HepG2 (cell line): ENCODE measurements at regions not wholly inside any gene's neighbourhood (a gene's known extent, or its start where the extent isn't known, plus 50 kb on each side); places are given as distances from the start of the nearest gene placed in this dataset.

Source experiments
- ATAC-seq: fragments of 200-7000 bp; cut with Tn5 transposase; 3 replicates; pipeline ENCODE4 v1.9.1; 2020; ENCODE audit warnings: mild to moderate bottlenecking, moderate library complexity
- BruUV-seq: library from RNA; stranded (reverse); fragments of 400-500 nt; replicated peaks from 2 replicates; lab custom pipeline; 2021; lab: Mats Ljungman, UMichigan
- CTCF ChIA-PET: fragments of 300-600 bp; formaldehyde crosslinking; extraction: SDS; loops from one replicate; lab custom pipeline; 2021; ENCODE audit warnings: low total read pairs, inconsistent platforms, low intra/inter-chr PET ratio; lab: Yijun Ruan, JAX
- POLR2A ChIA-PET: fragments of 350-600 bp; sonication (Branson Sonifier 250); formaldehyde crosslinking; loops from one replicate; lab custom pipeline; 2020; ENCODE audit warnings: antibody characterized with exemption, inconsistent platforms; lab: Yijun Ruan, JAX
- DNase-seq: peaks from one replicate; pipeline ENCODE4 v3.0.0-alpha.2; 2015; ENCODE audit warnings: low spot score
- FAIRE-seq: peaks from 3 replicates; lab custom pipeline; 2011; peaks lifted over from hg19 to GRCh38; lab: Jason Lieb, UNC
- H2AFZ ChIP-seq: one replicate; pipeline ENCODE4 v1.6.1; 2011; ENCODE audit warnings: low read length, inconsistent platforms
- H3K27ac ChIP-seq: fragments of 300-600 bp; 3 replicates; pipeline ENCODE4 v1.8.0; 2011; ENCODE audit warnings: mixed run types, mild to moderate bottlenecking, mixed read lengths, low read length, inconsistent platforms; ENCODE audit not compliant: insufficient read depth; ENCODE audit errors: extremely low read length
- H3K27me3 ChIP-seq, 2 experiments: fragments of 200-600 bp in 1 of 2; 2 replicates in 1 of 2; 3 replicates in 1 of 2; pipeline versions ENCODE4 v1.6.0 to v1.8.0; 2011; ENCODE audit warnings: low read length in 2 of 2, mild to moderate bottlenecking in 2 of 2, moderate library complexity in 2 of 2, inconsistent platforms in 1 of 2; ENCODE audit not compliant: insufficient read depth in 2 of 2, control insufficient read depth in 1 of 2
- H3K36me3 ChIP-seq, 2 experiments: fragments of 200-600 bp in 1 of 2; replicated peaks in 1 of 2; 2 replicates in 1 of 2; 3 replicates in 1 of 2; pipeline versions ENCODE4 v1.5.1 to v1.8.0; 2011; ENCODE audit warnings: low read length in 2 of 2, inconsistent platforms in 1 of 2; ENCODE audit not compliant: insufficient read depth in 2 of 2, control insufficient read depth in 1 of 2
- H3K4me1 ChIP-seq: 2 replicates; pipeline ENCODE4 v1.5.1; 2012; ENCODE audit warnings: low read length, inconsistent platforms; ENCODE audit not compliant: insufficient read depth
- H3K4me2 ChIP-seq: 2 replicates; pipeline ENCODE4 v1.6.0; 2011; ENCODE audit warnings: low read depth, low read length, inconsistent platforms
- H3K4me3 ChIP-seq, 3 experiments: fragments of 200-600 bp in 1 of 3; sonication (generic), shearing (Covaris generic) in 1 of 3; replicated peaks in 1 of 3; 2 replicates each; pipeline ENCODE4 v1.5.1; 2011 to 2016; ENCODE audit warnings: low read length in 3 of 3, inconsistent platforms in 2 of 3, low read depth in 2 of 3, mild to moderate bottlenecking in 2 of 3, control low read depth in 1 of 3, mixed read lengths in 1 of 3; ENCODE audit not compliant: insufficient read depth in 1 of 3
- H3K79me2 ChIP-seq: one replicate; pipeline ENCODE4 v1.6.1; 2011; ENCODE audit warnings: low read length, inconsistent platforms; ENCODE audit not compliant: insufficient read depth
- H3K9ac ChIP-seq: 2 replicates; pipeline ENCODE4 v1.6.0; 2011; ENCODE audit warnings: mild to moderate bottlenecking, low read depth, low read length, inconsistent platforms; ENCODE audit not compliant: insufficient read depth
- H3K9me3 ChIP-seq: 2 replicates; pipeline ENCODE4 v1.5.1; 2012; ENCODE audit warnings: mild to moderate bottlenecking, low read length
- H4K20me1 ChIP-seq: 2 replicates; pipeline ENCODE4 v1.6.0; 2011; ENCODE audit warnings: inconsistent platforms, mild to moderate bottlenecking, low read length, moderate library complexity; ENCODE audit not compliant: insufficient read depth
- EEA1 ChIP-seq: sonication (generic); formaldehyde crosslinking; IDR thresholded peaks from 2 replicates; pipeline ENCODE4 v1.5.1; 2020; ENCODE audit warnings: mild to moderate bottlenecking, missing genetic modification reagents, borderline replicate concordance
- GLI4 ChIP-seq: sonication (generic); formaldehyde crosslinking; IDR thresholded peaks from 2 replicates; pipeline ENCODE4 v1.5.1; 2020; ENCODE audit warnings: missing genetic modification reagents, mild to moderate bottlenecking, moderate library complexity, borderline replicate concordance
- HDAC2 ChIP-seq: sonication (generic); formaldehyde crosslinking; IDR thresholded peaks from 2 replicates; pipeline ENCODE4 v1.4.0; 2020; ENCODE audit warnings: missing genetic modification reagents
- PCBP1 ChIP-seq: fragments of 200-400 bp; formaldehyde crosslinking; IDR thresholded peaks from 2 replicates; pipeline ENCODE4 v1.6.1; 2017; ENCODE audit warnings: mild to moderate bottlenecking, low read depth, low read length, borderline replicate concordance
- SRSF4 ChIP-seq: fragments of 200-400 bp; formaldehyde crosslinking; IDR thresholded peaks from one replicate; pipeline ENCODE4 v1.6.1; 2018; ENCODE audit warnings: mild to moderate bottlenecking, low read depth, low read length, moderate library complexity; ENCODE audit not compliant: poor library complexity, severe bottlenecking
- ZBTB40 ChIP-seq, 2 experiments: fragments of 450-650 bp in 1 of 2; sonication (generic) in 1 of 2; formaldehyde crosslinking in 1 of 2; IDR thresholded peaks; 2 replicates each; pipeline versions ENCODE4 v1.6.1 to v1.8.0; 2016 to 2022; ENCODE audit warnings: antibody characterized with exemption in 1 of 2, mild to moderate bottlenecking in 1 of 2, missing genetic modification reagents in 1 of 2
- ZNF136 ChIP-seq: sonication (generic); formaldehyde crosslinking; IDR thresholded peaks from 2 replicates; pipeline ENCODE4 v1.8.1; 2022; ENCODE audit warnings: low read depth, mild to moderate bottlenecking, moderate library complexity, missing genetic modification reagents
- ZNF547 ChIP-seq: sonication (generic); formaldehyde crosslinking; IDR thresholded peaks from 2 replicates; pipeline ENCODE4 v1.5.1; 2020; ENCODE audit warnings: mild to moderate bottlenecking, missing genetic modification reagents
- ZNF782 ChIP-seq: sonication (generic); formaldehyde crosslinking; IDR thresholded peaks from 2 replicates; pipeline ENCODE4 v1.4.0; 2020; ENCODE audit warnings: missing genetic modification reagents, mild to moderate bottlenecking, borderline replicate concordance
- WGBS: methylation state at CpG from one replicate; pipeline ENCODE4 v1.1.6; 2017; ENCODE audit warnings: low lambda C conversion rate; 5-methylcytosine and 5-hydroxymethylcytosine counted together
- in situ Hi-C: cut with HindIII; loops from 2 replicates; pipeline ENCODE4 v1.10.0; 2017; ENCODE audit warnings: low pct_unique_long_range_greater_than_20kb; ENCODE audit not compliant: extremely low pct_ligation_motif_present
- intact Hi-C: fragments of 100-400 bp; cut with micrococcal nuclease; formaldehyde crosslinking; loops from one replicate; pipeline ENCODE4 v1.10.0; 2022; ENCODE audit not compliant: unreplicated experiment
- TF ChIP-seq, protein P1 (sequence below): sonication (generic); formaldehyde crosslinking; IDR thresholded peaks from 2 replicates; pipeline ENCODE4 v1.4.0; 2020; ENCODE audit warnings: missing genetic modification reagents, borderline replicate concordance

DNA sequence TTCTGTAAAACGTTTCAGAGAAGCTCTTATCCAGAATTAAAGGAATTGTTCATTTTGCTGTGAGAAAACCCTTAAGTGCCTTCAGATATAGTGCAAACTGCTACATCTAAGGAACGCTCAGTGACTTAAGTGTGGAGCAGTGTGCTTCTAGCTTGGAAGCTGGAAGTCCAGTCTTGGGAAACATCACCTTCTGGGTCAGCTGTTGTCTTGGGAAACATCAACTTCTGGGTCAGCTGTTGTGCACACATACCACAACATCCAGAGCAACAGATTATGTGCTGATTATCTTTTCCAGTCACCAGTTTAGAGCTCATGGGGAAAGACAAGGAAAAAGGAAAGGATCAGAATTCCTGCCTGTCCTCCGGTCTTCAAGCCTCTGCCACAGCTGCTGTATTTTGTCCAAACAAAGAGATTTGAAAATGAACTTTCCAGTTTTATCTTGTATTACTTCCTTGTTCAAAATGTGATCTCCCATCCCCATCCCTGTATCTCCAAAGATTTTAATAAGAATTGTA, 713.6 kb downstream of the NSUN3 start (continued):
- TF ChIP-seq ZBTB40 (IDR thresholded peaks at IDR 0.05) (no peak), ZBTB40 (CRISPR knock-in tag; IDR thresholded peaks at IDR 0.05) (no peak), HDAC2 (CRISPR knock-in tag) (no peak), EEA1 (CRISPR knock-in tag) (no peak)

DNA sequence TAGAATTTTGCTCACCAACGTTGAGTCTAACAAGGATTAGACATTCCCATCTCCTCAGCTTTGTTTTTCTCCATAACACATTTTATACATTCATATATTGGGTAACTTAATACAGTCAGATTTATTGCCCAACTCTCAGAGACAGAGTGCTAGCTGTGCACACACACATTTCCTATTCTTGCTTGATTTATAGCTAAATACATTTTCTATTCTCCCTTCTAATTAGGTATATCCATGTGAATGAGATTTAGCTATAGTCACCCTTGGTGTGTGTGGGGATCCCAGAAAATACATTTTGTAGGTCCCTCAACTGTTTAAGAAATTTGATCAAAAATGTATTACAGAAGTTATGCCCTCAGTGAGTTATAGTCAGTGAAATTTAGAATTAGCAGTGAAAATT, 715.4 kb downstream of the NSUN3 start:
- ATAC-seq (no peak), FAIRE-seq (no peak), DNase-seq (no peak)
- H3K36me3 ChIP-seq: no peaks in the 10 kb centered on the region
- no peak overlapping the region for H3K9ac ChIP-seq
- ChIA-PET CTCF (no interaction called here), POLR2A (no interaction called here)
- BruUV-seq: no TSS peak
- no peaks in the 10 kb centered on the region for H3K9me3 ChIP-seq
- H3K4me2 ChIP-seq: no peak overlapping the region
- H3K79me2 ChIP-seq: no peaks in the 10 kb centered on the region
- no peaks in the 10 kb centered on the region for H4K20me1 ChIP-seq
- no peak overlapping the region for H3K27ac ChIP-seq
- no peak overlapping the region for H3K4me3 ChIP-seq
- intact Hi-C loops: no loop called here
- no peaks in the 10 kb centered on the region for H3K4me1 ChIP-seq
- WGBS: 0% methylated on average over 1 of the region's 1 CpG
- in situ Hi-C loops: no loop called here
- H2AFZ ChIP-seq: no peak overlapping the region
- no peaks in the 10 kb centered on the region for H3K27me3 ChIP-seq
- TF ChIP-seq ZNF136 (CRISPR knock-in tag): no peak
- no peak for TF ChIP-seq ZNF547 (CRISPR knock-in tag)
- TF ChIP-seq GLI4 (CRISPR knock-in tag): no peak
- TF ChIP-seq ZNF782 (CRISPR knock-in tag): no peak
- TF ChIP-seq, protein P1, sequence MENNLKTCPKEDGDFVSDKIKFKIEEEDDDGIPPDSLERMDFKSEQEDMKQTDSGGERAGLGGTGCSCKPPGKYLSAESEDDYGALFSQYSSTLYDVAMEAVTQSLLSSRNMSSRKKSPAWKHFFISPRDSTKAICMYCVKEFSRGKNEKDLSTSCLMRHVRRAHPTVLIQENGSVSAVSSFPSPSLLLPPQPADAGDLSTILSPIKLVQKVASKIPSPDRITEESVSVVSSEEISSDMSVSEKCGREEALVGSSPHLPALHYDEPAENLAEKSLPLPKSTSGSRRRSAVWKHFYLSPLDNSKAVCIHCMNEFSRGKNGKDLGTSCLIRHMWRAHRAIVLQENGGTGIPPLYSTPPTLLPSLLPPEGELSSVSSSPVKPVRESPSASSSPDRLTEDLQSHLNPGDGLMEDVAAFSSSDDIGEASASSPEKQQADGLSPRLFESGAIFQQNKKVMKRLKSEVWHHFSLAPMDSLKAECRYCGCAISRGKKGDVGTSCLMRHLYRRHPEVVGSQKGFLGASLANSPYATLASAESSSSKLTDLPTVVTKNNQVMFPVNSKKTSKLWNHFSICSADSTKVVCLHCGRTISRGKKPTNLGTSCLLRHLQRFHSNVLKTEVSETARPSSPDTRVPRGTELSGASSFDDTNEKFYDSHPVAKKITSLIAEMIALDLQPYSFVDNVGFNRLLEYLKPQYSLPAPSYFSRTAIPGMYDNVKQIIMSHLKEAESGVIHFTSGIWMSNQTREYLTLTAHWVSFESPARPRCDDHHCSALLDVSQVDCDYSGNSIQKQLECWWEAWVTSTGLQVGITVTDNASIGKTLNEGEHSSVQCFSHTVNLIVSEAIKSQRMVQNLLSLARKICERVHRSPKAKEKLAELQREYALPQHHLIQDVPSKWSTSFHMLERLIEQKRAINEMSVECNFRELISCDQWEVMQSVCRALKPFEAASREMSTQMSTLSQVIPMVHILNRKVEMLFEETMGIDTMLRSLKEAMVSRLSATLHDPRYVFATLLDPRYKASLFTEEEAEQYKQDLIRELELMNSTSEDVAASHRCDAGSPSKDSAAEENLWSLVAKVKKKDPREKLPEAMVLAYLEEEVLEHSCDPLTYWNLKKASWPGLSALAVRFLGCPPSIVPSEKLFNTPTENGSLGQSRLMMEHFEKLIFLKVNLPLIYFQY (CRISPR knock-in tag): no peak
- no peak for TF ChIP-seq PCBP1
- TF ChIP-seq SRSF4: no peak
